Neutrophil (primary cell): ENCODE measurements at regions not wholly inside any gene's neighbourhood (a gene's known extent, or its start where the extent isn't known, plus 50 kb on each side); places are given as distances from the start of the nearest gene placed in this dataset.

Experiments
- H3K27ac ChIP-seq: fragments of 200-600 bp; sonication (generic); 2 replicates; pipeline ENCODE4 v1.5.1; 2016; ENCODE audit warnings: mild to moderate bottlenecking, moderate library complexity
- H3K27me3 ChIP-seq: fragments of 200-600 bp; sonication (generic); 2 replicates; pipeline ENCODE4 v1.6.0; 2016; ENCODE audit warnings: mild to moderate bottlenecking
- H3K36me3 ChIP-seq: fragments of 200-600 bp; sonication (generic); 2 replicates; pipeline ENCODE4 v1.5.1; 2017
- H3K4me1 ChIP-seq, 2 experiments: fragments of 200-600 bp in 1 of 2; sonication (generic) in 1 of 2; 1 replicate in 1 of 2; 2 replicates in 1 of 2; pipeline versions ENCODE4 v1.5.1 to v1.6.1; 2013 to 2016; ENCODE audit warnings: low read depth in 1 of 2, low read length in 1 of 2, mild to moderate bottlenecking in 1 of 2, moderate library complexity in 1 of 2; ENCODE audit not compliant: control insufficient read depth in 1 of 2, insufficient read depth in 1 of 2
- H3K4me3 ChIP-seq, 2 experiments: fragments of 200-600 bp in 1 of 2; sonication (generic) in 1 of 2; 1 replicate in 1 of 2; 2 replicates in 1 of 2; pipeline ENCODE4 v1.5.1; 2013 to 2016; ENCODE audit warnings: low read depth in 1 of 2, low read length in 1 of 2, mild to moderate bottlenecking in 1 of 2, moderate library complexity in 1 of 2
- H3K9me3 ChIP-seq: fragments of 200-600 bp; sonication (generic); 2 replicates; pipeline ENCODE4 v1.5.1; 2016
- CTCF ChIP-seq: fragments of 200-600 bp; sonication (generic); IDR thresholded peaks from 2 replicates; pipeline ENCODE4 v1.5.1; 2016; ENCODE audit warnings: antibody characterized with exemption

GRCh38 chr4:27357283-27357682, 496.6 kb downstream of the STIM2 start:
- H3K9me3 ChIP-seq, result no peaks in the 10 kb centered on the region
- H3K4me3 ChIP-seq, result no peak overlapping the region
- H3K36me3 ChIP-seq, result no peaks in the 10 kb centered on the region
- H3K27ac ChIP-seq, result no peak overlapping the region
- H3K4me1 ChIP-seq, result no peaks in the 10 kb centered on the region
- H3K27me3 ChIP-seq, result no peaks in the 10 kb centered on the region
- TF ChIP-seq CTCF, result no peak

DNA sequence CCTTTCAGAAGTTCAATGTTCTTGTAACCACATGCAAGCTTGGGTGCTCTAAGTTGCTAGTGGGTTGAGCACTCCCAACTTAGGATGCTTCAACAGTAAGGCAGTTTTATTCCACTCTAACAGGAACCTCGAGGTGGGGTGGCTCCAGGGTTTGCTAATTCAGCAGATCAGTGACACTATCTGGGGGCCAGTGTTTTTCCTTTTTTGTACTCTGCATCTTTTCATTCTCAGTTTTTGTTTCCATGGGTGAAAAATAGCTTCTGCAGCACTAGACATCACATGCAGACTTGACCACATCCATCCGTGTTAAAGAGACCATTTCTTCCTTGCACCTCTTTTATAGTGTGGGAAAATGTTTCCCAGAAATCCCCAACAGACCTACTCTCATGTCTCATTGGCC, 497.6 kb downstream of the STIM2 start:
- Histone ChIP-seq H3K4me1 (no peaks in the 10 kb centered on the region), H3K9me3 (no peaks in the 10 kb centered on the region), H3K36me3 (no peaks in the 10 kb centered on the region), H3K27ac (no peak overlapping the region), H3K4me3 (no peak overlapping the region), H3K27me3 (no peaks in the 10 kb centered on the region)
- no peak for TF ChIP-seq CTCF

GRCh38 chr4:27360131-27360530, 499.5 kb downstream of the STIM2 start:
- Histone ChIP-seq H3K4me3 (no peak overlapping the region), H3K27me3 (no peaks in the 10 kb centered on the region), H3K27ac (no peak overlapping the region), H3K36me3 (no peaks in the 10 kb centered on the region), H3K4me1 (no peaks in the 10 kb centered on the region), H3K9me3 (no peaks in the 10 kb centered on the region)
- no peak for TF ChIP-seq CTCF

- Histone ChIP-seq H3K9me3 (no peaks in the 10 kb centered on the region), H3K27me3 (no peaks in the 10 kb centered on the region), H3K27ac (no peak overlapping the region), H3K4me1 (no peaks in the 10 kb centered on the region), H3K36me3 (no peaks in the 10 kb centered on the region), H3K4me3 (no peak overlapping the region)
- TF ChIP-seq CTCF, result no peak
Measured at GRCh38 chr4:27360790-27361267, 500.2 kb downstream of the STIM2 start.

- no peaks in the 10 kb centered on the region for H3K36me3 ChIP-seq
- H3K4me1 ChIP-seq, result no peaks in the 10 kb centered on the region
- no peaks in the 10 kb centered on the region for H3K9me3 ChIP-seq
- no peak overlapping the region for H3K27ac ChIP-seq
- H3K4me3 ChIP-seq, result no peak overlapping the region
- no peaks in the 10 kb centered on the region for H3K27me3 ChIP-seq
- TF ChIP-seq CTCF, result no peak
Measured at GRCh38 chr4:27364509-27364908, 503.9 kb downstream of the STIM2 start.
